ENCODE measurements at regions not wholly inside any gene's neighbourhood (a gene's known extent, or its start where the extent isn't known, plus 50 kb on each side); places are given as distances from the start of the nearest gene placed in this dataset.

GRCh38 chr18:41798879-41799278, 156.2 kb upstream of the PIK3C3 start:
- H3K36me3 ChIP-seq (ENCODE audit: control insufficient read depth in 2 of 2, extremely low read depth in 1 of 2, insufficient read depth in 2 of 2, low read length in 2 of 2) = no peaks in the 10 kb centered on the region
- no peak overlapping the region for H2AFZ ChIP-seq (ENCODE audit: low read depth, low read length)
- no peaks in the 10 kb centered on the region for H3K9me3 ChIP-seq (replicated peaks; ENCODE audit: control insufficient read depth, insufficient read depth, low read length)
- no peaks in the 10 kb centered on the region for H3K79me2 ChIP-seq (ENCODE audit: control insufficient read depth, insufficient read depth, low read length)
- intact Hi-C loops (cut with micrococcal nuclease) = no loop called here
- no TSS peak for BruUV-seq (replicated peaks)
- no peak for FAIRE-seq
- no peaks in the 10 kb centered on the region for H3K27me3 ChIP-seq (ENCODE audit: control insufficient read depth in 2 of 2, insufficient read depth in 2 of 2, low read length in 2 of 2)
- ChIA-PET CTCF (no interaction called here), POLR2A (no interaction called here)
- no peak overlapping the region for H3K27ac ChIP-seq (ENCODE audit: insufficient read depth, low read depth, low read length)
- H3K9me1 ChIP-seq (replicated peaks; ENCODE audit: control insufficient read depth, extremely low read depth, insufficient read depth, low read length) = no peaks in the 10 kb centered on the region
- dilution Hi-C loops (cut with MboI; ENCODE audit: extremely low pct_ligation_motif_present, low sequenced_read_pairs) = no loop called here
- H3K9ac ChIP-seq (replicated peaks; ENCODE audit: extremely low read depth, insufficient read depth, low read length) = no peak overlapping the region
- TF ChIP-seq POLR2A (IDR thresholded peaks at IDR 0.05; ENCODE audit: low read depth, low read length) = no peak
- no peak for TF ChIP-seq FOS (IDR thresholded peaks at IDR 0.05; ENCODE audit: borderline replicate concordance, insufficient read depth, low read length)
- no peak for TF ChIP-seq JUN (IDR thresholded peaks at IDR 0.05; ENCODE audit: borderline replicate concordance, insufficient read depth, insufficient read length, low read depth)
- no peak for TF ChIP-seq GATA2 (IDR thresholded peaks at IDR 0.05; ENCODE audit: insufficient read depth, insufficient read length, low read depth, low read length)
- no peak for TF ChIP-seq MYC (IDR thresholded peaks at IDR 0.05; ENCODE audit: low read depth, low read length)
- no peak for TF ChIP-seq EZH2 (IDR thresholded peaks at IDR 0.05; ENCODE audit: borderline replicate concordance, low read depth, low read length, severe bottlenecking)
- TF ChIP-seq CTCF (IDR thresholded peaks at IDR 0.05; ENCODE audit: extremely low read depth in 1 of 2, insufficient read depth in 1 of 2, low read depth in 1 of 2, low read length in 2 of 2) = no peak
- no peak for TF ChIP-seq MAX (IDR thresholded peaks at IDR 0.05; ENCODE audit: insufficient read depth, insufficient read length)
- no peak for TF ChIP-seq POLR2AphosphoS5 (IDR thresholded peaks at IDR 0.05; ENCODE audit: insufficient read depth, low read depth, low read length)
- no peak overlapping the region for H3K4me3 ChIP-seq (replicated peaks in 1 of 3; ENCODE audit: insufficient read depth in 1 of 3, low read depth in 1 of 3, low read length in 3 of 3)
- H3K4me2 ChIP-seq (ENCODE audit: insufficient read depth, low read length) = no peak overlapping the region
- DNase-seq (ENCODE audit: low read depth, low spot score) = no peak
- no peaks in the 10 kb centered on the region for H3K4me1 ChIP-seq (ENCODE audit: control insufficient read depth, extremely low read depth, insufficient read depth, low read length)
- H4K20me1 ChIP-seq (replicated peaks; ENCODE audit: control insufficient read depth, extremely low read depth, insufficient read depth, low read length) = no peaks in the 10 kb centered on the region

Data from endothelial cell of umbilical vein (primary cell).